Astrocyte (in vitro differentiated cells and primary cell): ENCODE measurements at regions not wholly inside any gene's neighbourhood (a gene's known extent, or its start where the extent isn't known, plus 50 kb on each side); places are given as distances from the start of the nearest gene placed in this dataset.

Experiments used
- EZH2 ChIP-seq: IDR thresholded peaks from 2 replicates; pipeline ENCODE4 v1.6.1; 2012; ENCODE audit warnings: mild to moderate bottlenecking, low read length, inconsistent platforms; ENCODE audit not compliant: insufficient read depth
- TF ChIP-seq, protein P1 (sequence below): IDR thresholded peaks from 2 replicates; pipeline ENCODE4 v1.5.1; 2011; ENCODE audit warnings: low read depth, mild to moderate bottlenecking, inconsistent platforms, low read length, moderate library complexity; ENCODE audit not compliant: insufficient read depth

DNA sequence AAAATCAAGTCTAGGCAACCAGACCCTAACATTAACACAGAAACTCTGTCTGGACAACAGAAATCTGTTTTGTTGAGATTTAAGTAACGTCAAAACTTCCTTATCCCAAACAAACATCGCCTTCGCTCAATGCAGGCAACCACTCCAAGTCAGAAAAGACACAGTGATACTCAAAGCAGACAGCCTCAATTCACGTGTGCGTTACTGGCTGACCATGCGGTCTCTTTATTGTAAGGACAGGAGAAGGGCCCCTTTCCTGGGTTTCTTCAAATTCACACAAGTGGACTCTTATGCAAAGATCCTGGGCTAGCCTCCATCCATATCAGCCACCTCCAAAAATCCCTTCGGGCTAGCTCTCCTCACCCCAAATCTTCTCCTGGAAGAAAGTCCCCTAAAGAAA is 467.7 kb downstream of the SOX9 start:
- TF ChIP-seq, protein P1, sequence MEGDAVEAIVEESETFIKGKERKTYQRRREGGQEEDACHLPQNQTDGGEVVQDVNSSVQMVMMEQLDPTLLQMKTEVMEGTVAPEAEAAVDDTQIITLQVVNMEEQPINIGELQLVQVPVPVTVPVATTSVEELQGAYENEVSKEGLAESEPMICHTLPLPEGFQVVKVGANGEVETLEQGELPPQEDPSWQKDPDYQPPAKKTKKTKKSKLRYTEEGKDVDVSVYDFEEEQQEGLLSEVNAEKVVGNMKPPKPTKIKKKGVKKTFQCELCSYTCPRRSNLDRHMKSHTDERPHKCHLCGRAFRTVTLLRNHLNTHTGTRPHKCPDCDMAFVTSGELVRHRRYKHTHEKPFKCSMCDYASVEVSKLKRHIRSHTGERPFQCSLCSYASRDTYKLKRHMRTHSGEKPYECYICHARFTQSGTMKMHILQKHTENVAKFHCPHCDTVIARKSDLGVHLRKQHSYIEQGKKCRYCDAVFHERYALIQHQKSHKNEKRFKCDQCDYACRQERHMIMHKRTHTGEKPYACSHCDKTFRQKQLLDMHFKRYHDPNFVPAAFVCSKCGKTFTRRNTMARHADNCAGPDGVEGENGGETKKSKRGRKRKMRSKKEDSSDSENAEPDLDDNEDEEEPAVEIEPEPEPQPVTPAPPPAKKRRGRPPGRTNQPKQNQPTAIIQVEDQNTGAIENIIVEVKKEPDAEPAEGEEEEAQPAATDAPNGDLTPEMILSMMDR: no peak
- no peak for TF ChIP-seq EZH2
